MCF 10A (cell line): ENCODE measurements at regions not wholly inside any gene's neighbourhood (a gene's known extent, or its start where the extent isn't known, plus 50 kb on each side); places are given as distances from the start of the nearest gene placed in this dataset.

Experiments used
- BruUV-seq: library from RNA; stranded (reverse); fragments of 400-500 nt; replicated peaks from 2 replicates; lab custom pipeline; 2021; lab: Mats Ljungman, UMichigan
- CTCF ChIA-PET: fragments of 300-600 bp; sonication (Branson Sonifier 250); formaldehyde crosslinking; extraction: SDS; loops from one replicate; lab custom pipeline; 2021; ENCODE audit warnings: antibody characterized with exemption, inconsistent platforms; lab: Yijun Ruan, JAX
- POLR2A ChIA-PET: fragments of 300-600, 350-650 bp; sonication (Branson Sonifier 250); formaldehyde crosslinking; extraction: SDS; loops from one replicate; lab custom pipeline; 2020; ENCODE audit warnings: antibody characterized with exemption, inconsistent platforms; lab: Yijun Ruan, JAX
- DNase-seq: peaks from one replicate; pipeline ENCODE4 v3.0.0-alpha.2; 2018; ENCODE audit not compliant: unreplicated experiment
- H3K27ac Mint-ChIP-seq: one replicate; pipeline ENCODE4 v1.8.0; 2022; ENCODE audit warnings: mild to moderate bottlenecking, low read depth, mixed read lengths; ENCODE audit not compliant: unreplicated experiment
- H3K27me3 Mint-ChIP-seq: one replicate; pipeline ENCODE4 v1.8.0; 2022; ENCODE audit warnings: mixed read lengths; ENCODE audit not compliant: insufficient read depth, unreplicated experiment
- H3K36me3 Mint-ChIP-seq: one replicate; pipeline ENCODE4 v1.8.0; 2022; ENCODE audit warnings: mild to moderate bottlenecking, moderate library complexity, mixed read lengths; ENCODE audit not compliant: insufficient read depth, unreplicated experiment
- H3K4me1 Mint-ChIP-seq: one replicate; pipeline ENCODE4 v1.8.0; 2022; ENCODE audit warnings: mixed read lengths; ENCODE audit not compliant: insufficient read depth, unreplicated experiment
- H3K4me3 Mint-ChIP-seq: one replicate; pipeline ENCODE4 v1.8.0; 2022; ENCODE audit warnings: mild to moderate bottlenecking, moderate library complexity, mixed read lengths; ENCODE audit not compliant: unreplicated experiment
- H3K9me3 Mint-ChIP-seq: one replicate; pipeline ENCODE4 v1.8.0; 2022; ENCODE audit warnings: mixed read lengths; ENCODE audit not compliant: unreplicated experiment
- intact Hi-C: fragments of 100-400 bp; cut with micrococcal nuclease; formaldehyde crosslinking; loops from 2 replicates; pipeline ENCODE4 v1.14.1; 2022
- TF ChIP-seq, protein P1 (sequence below): fragments of 200-600 bp; IDR thresholded peaks from one replicate; pipeline ENCODE4 v1.8.0; 2022; ENCODE audit warnings: antibody characterized with exemption, mild to moderate bottlenecking; ENCODE audit not compliant: unreplicated experiment

DNA sequence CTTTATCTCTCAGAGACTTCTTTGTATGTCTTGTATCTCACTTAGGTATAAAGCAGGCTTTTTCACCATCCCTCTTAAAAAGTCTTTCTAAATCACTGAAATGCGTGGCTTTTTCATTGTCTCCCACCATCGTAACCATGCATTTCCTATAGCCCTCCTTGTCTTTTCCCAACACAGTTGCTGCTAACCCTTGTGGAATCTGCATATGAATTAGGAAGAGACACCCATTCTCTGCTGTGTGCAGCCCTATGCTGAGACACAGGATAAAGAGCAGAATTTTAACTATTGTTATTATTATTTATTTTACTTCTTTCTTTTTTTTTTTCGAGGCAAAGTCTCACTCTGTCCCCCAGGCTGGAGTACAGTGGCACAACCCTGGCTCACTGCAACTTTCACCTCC, 804.3 kb upstream of the COBL start:
- BruUV-seq: no TSS peak
- no peak for DNase-seq
- intact Hi-C loops: no loop called here
- Mint-ChIP-seq H3K27me3 (peaks cover 87% of the 10 kb centered on the region), H3K36me3 (no peaks in the 10 kb centered on the region), H3K9me3 (no peaks in the 10 kb centered on the region), H3K4me1 (no peaks in the 10 kb centered on the region), H3K4me3 (no peak overlapping the region), H3K27ac (no peak overlapping the region)
- ChIA-PET POLR2A (no interaction called here), CTCF (no interaction called here)
- TF ChIP-seq, protein P1, sequence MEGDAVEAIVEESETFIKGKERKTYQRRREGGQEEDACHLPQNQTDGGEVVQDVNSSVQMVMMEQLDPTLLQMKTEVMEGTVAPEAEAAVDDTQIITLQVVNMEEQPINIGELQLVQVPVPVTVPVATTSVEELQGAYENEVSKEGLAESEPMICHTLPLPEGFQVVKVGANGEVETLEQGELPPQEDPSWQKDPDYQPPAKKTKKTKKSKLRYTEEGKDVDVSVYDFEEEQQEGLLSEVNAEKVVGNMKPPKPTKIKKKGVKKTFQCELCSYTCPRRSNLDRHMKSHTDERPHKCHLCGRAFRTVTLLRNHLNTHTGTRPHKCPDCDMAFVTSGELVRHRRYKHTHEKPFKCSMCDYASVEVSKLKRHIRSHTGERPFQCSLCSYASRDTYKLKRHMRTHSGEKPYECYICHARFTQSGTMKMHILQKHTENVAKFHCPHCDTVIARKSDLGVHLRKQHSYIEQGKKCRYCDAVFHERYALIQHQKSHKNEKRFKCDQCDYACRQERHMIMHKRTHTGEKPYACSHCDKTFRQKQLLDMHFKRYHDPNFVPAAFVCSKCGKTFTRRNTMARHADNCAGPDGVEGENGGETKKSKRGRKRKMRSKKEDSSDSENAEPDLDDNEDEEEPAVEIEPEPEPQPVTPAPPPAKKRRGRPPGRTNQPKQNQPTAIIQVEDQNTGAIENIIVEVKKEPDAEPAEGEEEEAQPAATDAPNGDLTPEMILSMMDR: no peak

DNA sequence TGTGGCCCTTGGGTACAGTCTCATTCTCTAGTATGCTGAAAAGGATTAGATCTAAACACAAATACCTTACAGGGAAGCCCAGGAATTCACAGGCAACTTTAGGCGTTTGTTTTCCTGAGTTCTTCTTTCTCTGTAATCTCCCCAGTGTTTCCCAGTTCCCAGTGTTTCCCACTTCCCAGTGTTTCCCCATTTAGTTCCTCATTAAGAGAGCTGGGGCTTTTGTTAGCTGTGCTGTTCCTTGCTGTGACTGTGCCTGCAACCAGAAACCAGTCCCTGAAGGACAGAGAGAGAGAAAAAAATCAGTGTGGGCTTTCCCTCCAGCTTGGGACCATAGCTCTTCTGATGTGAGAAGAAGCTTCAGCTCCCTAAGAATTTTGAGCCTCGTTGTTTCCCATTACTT, 802.9 kb upstream of the COBL start:
- H3K36me3 Mint-ChIP-seq: no peaks in the 10 kb centered on the region
- TF ChIP-seq, protein P1: no peak
- DNase-seq: no peak
- POLR2A ChIA-PET: no interaction called here
- no TSS peak for BruUV-seq
- no peaks in the 10 kb centered on the region for H3K9me3 Mint-ChIP-seq
- H3K27me3 Mint-ChIP-seq: peaks cover 81% of the 10 kb centered on the region
- no peak overlapping the region for H3K27ac Mint-ChIP-seq
- CTCF ChIA-PET: no interaction called here
- H3K4me3 Mint-ChIP-seq: no peak overlapping the region
- H3K4me1 Mint-ChIP-seq: no peaks in the 10 kb centered on the region
- intact Hi-C loops: no loop called here

DNA sequence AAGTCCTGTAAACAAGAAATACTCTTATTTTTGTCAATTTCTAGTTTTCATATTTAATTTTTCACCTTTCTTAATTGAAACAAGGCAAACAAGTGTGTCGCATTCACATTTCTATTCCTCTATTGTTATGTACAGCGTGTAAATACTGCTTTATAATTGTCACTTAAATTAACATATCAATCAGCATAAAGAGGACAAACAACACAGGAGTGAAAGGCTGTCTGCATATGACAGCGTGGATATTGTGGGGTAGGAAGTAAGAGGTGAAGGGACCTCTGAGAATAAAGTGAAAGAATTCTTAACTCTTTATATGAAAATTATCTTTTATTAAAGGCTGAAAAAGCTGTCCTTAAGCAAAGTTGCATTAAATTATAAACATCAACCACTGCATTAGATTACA, 797.9 kb upstream of the COBL start:
- H3K9me3 Mint-ChIP-seq: no peaks in the 10 kb centered on the region
- H3K27me3 Mint-ChIP-seq: peaks cover 66% of the 10 kb centered on the region
- ChIA-PET CTCF (no interaction called here), POLR2A (no interaction called here)
- BruUV-seq: no TSS peak
- intact Hi-C loops: no loop called here
- no peak for DNase-seq
- no peak overlapping the region for H3K4me3 Mint-ChIP-seq
- H3K4me1 Mint-ChIP-seq: no peaks in the 10 kb centered on the region
- H3K27ac Mint-ChIP-seq: no peak overlapping the region
- TF ChIP-seq, protein P1: no peak
- no peaks in the 10 kb centered on the region for H3K36me3 Mint-ChIP-seq

DNA sequence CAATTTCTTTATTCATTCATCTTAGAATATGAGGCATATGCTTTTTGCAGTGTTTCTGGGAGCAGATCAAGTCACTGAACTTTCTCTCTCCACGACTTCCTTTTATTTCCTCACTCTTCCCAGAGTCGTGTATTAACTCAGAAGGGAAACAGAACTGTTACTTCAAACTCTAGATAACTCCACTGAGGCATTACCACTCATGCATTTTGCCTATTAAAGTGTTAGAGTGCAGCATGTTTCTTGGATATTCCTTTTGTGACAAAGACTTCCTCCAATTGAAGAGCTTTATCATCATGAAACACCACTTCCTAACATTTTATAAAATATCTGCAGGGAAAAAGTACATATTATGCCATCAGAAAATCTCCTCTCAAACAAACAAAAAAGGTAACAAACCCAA, 797.4 kb upstream of the COBL start:
- ChIA-PET POLR2A (no interaction called here), CTCF (no interaction called here)
- Mint-ChIP-seq H3K27ac (no peak overlapping the region), H3K27me3 (peaks cover 66% of the 10 kb centered on the region), H3K4me3 (no peak overlapping the region), H3K4me1 (no peaks in the 10 kb centered on the region), H3K36me3 (no peaks in the 10 kb centered on the region), H3K9me3 (no peaks in the 10 kb centered on the region)
- no TSS peak for BruUV-seq
- intact Hi-C loops: no loop called here
- DNase-seq: no peak
- TF ChIP-seq, protein P1: no peak
